ENCODE measurements at regions not wholly inside any gene's neighbourhood (a gene's known extent, or its start where the extent isn't known, plus 50 kb on each side); places are given as distances from the start of the nearest gene placed in this dataset.

DNA sequence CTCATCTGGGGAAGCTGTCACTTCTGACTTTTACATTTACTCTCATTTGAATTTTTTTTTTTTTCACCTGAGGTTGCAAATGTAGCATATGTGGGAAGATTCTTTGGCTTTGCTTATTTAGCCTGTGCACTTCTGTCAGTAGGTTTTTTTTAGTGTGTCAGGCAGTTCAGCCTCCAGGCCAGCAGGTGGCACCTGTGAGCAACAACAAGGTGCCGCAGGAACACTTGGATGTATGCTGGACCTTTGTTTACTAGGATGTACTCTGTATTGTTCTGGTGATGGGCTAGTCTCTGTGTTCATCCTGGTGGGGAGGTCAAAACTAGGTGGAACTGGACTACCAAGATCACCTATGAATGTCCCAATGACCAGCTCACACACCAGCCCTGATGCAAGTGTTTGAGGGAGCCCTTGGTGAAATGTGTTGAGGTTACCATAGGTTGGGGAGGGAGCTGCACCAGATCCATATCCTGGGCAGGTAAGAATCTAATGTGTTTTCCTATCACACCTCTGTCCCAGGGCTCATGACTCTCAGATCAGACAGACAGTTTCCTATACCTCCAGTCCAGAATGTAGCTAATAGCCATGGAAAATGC lies 618.2 kb downstream of the BRINP3 start:
- DNase-seq (ENCODE audit: low spot score) = peak; percentile 2

DNA sequence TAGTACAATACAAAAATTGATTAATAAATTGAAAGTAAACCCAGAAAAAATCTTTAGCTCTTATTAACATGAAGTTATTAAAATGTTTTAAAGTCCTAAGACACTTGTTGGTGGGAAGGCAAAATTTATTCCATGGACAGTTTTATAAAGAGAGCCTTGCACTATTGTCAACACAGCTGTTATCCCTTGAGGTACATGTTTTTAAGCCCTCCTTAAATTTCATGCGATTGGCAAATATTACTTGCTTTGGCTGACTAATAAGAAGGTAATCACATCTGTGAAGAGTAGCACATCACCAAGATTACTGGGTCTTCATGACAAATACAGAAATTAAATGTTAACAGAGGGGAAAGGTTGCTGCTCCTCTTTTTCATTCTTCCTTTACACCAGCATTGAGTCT lies 611.1 kb downstream of the BRINP3 start:
- DNase-seq (ENCODE audit: low spot score) = no peak

DNA sequence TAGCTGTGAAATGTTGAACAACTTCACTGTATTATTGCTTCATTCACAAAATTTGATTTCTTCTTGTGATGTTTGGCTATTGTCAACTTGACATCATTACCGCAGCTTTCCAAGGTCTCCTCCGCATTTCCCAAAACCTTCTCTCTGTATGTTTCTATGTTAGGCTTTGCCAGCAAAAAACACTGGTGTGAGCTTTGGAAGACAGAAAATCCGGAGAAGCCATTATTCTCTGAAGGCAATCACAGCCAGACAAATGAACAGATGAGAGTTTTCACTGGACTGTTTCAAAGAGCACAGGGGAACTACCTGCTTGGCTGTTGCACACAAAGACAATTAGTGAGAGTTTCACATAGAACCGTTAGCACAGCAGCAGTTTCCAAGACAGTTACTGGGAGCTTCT lies 609.6 kb downstream of the BRINP3 start:
- no peak for DNase-seq (ENCODE audit: low spot score)

DNA sequence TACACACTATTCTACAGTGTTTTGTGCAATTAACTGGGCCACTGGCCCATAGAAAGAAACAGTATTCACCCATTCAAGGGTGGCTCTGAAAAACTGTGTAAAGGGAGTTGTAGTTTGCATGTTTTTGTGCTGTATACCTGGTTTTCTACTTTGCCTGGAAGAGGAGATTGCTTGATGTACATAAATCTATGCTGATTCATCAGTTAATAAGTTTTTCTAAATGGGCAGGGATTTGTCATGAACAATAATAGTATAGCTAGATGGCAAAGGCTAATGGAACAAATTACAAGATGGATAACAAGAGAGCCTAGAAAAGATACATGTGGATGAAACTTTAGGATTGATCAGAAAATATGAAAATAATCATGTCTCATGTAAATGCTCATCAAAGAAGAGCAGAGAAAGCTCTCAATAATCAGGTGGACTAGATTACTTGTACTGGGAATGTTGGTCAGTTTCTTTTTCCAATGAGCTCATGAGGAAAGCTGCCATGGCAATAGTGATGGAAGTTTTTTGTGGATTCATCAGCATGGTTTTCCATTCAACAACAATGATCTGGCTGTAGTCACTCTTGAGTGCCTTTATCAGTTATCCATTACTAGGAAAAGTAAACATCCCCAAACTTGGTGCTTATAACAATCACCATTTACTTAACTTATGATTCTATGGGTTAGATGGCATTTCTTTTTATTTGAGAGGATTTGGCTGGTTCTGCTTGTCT lies 602.8 kb downstream of the BRINP3 start:
- no peak for DNase-seq (ENCODE audit: low spot score)

DNA sequence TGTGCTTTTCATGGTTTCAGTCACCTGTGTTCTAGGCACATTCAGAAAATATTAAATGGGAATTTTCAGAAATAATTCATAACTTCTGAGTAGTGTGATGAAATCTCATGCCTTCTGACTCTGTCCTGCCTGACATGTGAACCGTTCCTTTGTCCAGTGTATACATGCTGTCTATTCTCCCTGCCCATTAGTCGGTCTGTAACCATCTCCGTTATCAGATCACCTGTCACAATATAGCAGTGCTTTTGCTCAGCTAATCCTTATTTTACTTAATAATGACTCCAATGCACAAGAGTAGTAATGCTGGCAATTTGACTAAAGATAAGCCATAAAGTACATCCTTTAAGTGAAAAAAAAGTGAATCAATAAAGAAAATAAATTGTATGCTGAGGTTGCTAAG lies 597.5 kb downstream of the BRINP3 start:
- DNase-seq (ENCODE audit: low spot score) = no peak

DNA sequence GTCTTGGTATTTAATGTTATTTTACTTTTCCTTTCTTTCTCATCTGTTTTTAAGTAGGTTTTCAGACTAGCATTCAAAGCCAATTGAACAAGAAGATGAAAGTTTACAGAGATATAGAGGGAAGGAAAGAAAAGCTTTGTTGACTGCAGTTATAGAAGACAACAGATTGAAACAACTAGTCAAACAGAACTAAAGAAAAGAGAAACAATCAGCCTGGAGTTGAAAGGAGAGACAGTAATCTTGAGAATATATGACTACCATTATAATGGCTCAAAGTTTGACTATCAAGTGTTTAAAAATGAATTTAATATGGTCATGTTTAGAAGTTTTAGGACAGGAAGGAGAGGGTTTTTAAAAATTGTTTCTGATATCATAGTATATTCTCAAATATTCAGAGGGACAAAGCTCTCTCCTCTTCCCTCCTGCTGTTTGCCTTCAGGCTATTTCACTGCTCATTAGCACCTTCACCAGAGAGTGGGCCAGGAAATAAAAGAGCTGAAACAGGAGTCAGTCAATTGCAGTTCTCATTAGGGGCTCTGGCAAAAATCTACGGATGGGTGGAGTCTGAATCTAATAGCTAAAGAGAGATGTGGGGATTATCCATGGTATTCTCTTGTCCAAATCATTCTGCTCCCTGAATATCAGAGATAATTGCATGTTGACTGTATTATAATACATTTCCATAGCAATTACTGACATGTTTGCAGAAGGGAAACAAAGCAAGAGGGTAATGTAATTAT lies 577.8 kb downstream of the BRINP3 start:
- DNase-seq (ENCODE audit: low spot score) = no peak

DNA sequence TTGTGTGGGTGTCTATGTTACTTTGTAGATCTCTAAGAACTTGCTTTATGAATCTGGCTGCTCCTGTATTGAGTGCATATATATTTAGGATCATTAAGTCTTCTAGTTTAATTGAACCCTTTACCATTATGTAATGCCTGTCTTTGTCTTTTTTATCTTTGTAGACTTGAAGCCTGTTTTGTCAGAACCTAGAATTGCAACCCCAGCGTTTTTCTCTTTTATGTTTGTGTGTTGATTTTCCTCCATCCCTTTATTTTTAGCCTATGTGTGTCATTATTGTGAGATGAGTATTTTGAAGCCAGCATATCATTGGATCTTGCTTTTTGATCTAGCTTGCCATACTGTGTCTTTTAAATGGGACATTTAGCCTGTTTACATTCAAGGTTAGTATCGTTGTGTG lies 573.2 kb downstream of the BRINP3 start:
- DNase-seq (ENCODE audit: low spot score) = no peak

DNA sequence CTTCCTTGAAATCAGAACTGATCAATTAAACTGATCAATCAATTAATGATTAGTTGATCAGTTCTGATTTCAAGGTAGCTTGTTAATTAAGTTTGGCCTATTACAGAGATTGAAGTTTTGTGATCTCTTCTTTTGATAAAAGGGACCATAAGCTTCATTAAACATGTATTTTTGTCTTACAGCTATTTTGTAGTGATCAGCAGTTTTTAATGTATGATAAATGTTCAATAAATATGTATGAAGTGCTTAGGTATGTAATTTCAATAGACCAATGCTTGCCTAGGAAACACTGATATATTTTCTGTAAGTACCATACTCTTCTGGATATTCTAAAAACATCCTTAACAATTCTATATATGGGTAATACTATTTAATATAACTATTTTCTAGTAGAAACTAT lies 569.6 kb downstream of the BRINP3 start:
- no peak for DNase-seq (ENCODE audit: low spot score)

DNA sequence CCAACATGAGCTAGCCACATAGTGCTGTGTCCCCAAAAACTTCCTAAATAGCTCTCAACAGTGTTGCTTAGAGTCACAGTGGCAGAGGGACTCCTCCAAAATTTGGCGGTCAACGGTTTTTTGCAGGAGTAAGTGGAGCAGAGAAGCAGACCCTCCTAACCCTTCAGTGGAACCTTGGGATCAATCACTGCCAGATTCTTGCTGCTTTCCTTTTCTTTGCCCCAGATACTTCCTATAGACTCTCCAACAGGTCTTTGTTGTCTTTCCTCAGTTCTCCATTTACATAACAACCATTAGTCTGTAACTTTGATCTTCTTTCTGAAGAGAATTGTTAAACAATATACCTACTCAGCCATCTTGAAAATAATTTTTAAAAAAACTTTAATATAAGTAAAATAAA lies 556.1 kb downstream of the BRINP3 start:
- DNase-seq (ENCODE audit: low spot score) = no peak

DNA sequence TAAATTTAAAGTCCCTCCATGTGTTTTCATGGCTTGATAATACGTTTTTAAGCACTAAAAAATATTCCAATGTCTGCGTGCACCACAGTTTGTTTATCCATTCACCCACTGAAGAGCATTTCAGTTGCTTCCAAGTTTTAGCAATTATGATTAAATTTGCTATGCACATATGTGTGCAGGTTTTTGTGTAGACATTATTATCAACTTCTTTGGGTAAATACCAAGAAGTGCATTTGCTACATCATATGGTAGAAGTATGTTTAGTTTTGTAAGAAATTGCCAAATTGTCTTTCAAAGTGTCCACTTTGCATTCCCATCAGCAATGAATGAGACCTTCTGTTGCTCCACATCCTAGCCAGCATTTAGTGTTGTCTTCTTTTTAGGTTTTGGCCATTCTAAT lies 550.0 kb downstream of the BRINP3 start:
- DNase-seq (ENCODE audit: low spot score) = no peak

DNA sequence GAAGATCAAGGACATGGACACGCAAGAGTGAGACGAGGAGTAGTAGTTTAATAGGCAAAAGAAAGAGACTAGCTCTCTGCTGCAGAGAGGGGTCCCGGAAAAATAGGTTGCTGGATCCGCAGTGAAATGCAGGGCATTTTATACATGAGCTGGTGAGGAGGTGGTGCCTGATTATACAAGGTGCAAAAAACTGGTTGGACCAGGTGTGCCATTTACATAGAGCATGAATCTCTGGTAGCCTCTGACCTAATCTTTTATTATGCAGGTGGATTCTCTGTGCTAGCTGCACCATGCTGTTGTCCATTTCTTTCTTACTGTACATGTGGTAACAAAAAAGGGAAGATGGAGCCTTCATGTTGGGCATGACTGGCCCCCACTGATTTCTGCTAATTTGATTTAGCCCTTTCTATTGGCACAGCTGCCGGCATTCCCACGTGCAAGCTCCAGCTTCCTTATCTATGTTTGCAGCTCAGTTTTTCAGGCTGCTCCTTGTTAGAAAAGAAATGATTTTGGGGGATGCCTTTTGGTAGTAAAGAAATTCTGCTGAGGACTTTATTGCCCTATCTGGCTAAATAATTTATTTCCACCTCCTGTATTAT lies 548.1 kb downstream of the BRINP3 start:
- DNase-seq (ENCODE audit: low spot score) = no peak

DNA sequence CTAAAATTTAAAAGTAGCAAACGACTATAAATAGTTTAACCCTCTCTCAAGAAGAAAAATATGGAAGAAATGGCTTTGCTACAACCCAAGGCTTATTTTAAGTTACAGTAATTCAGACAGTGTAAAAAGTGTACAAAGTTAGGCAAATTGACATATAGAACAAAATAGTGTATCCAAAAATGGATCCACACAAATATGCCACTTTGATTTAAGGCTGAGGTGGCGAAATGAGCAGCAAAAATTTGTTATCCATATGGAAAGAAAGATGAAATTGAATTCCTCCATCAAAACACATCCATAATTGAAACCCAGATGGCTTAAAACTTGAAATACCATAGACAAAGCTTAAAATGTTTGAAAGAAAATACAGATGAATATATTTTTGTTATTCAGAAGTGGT lies 540.8 kb downstream of the BRINP3 start:
- DNase-seq (ENCODE audit: low spot score) = no peak

DNA sequence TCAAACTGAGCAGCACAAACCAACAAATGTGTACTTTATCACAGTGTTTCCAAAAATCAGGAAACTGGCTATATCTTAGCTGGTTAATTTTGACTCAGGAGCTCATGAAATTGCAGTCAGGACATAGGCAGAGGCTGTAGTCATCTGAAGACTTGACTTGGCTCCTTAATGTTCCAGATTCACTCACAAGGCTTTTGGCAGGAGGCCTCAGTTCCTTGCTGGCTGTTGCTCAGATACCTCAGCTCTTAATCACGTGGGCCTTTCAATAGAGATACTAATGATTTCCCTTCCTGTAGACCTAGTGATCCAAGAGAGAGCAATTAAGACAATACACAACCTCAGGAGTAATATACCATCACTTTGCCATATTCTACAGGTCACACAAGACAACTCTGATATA lies 537.7 kb downstream of the BRINP3 start:
- DNase-seq (ENCODE audit: low spot score) = no peak

DNA sequence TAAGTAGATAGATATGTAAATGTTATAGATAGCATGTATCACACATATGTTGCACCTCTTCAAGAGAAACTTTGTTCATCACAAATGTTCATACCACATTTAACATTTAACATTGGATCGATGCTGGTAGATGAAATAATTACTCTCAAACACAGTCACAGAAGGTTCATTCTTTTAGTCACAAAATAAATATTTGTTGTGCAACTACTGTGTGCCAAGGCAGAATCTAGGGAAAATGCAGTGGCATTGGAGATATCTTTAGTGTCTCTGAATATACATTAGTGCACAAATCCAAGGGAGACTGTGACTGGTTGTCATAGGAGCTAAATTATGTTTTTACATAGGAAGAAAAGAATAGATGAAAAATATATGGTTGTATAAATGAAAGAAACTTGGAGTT lies 535.7 kb downstream of the BRINP3 start:
- no peak for DNase-seq (ENCODE audit: low spot score)

DNA sequence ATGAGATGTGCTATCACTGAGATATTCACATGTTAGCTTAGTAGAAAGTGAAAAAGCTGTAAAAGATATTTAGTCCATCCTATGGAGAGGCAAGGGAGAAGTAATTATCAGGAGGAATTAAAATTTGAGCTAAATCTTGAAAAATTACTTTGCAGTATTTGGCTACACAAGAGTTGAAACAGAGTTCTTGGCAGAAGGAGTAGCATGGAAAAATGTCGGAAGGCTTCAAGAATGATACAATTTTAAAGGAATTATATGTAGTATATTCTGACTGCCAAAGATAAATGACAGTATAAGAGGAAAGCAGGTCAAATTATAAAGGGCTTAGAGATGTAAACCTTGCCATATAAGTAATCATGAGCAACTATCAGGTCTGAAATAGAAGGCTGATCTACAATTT lies 518.9 kb downstream of the BRINP3 start:
- DNase-seq (ENCODE audit: low spot score) = no peak

DNA sequence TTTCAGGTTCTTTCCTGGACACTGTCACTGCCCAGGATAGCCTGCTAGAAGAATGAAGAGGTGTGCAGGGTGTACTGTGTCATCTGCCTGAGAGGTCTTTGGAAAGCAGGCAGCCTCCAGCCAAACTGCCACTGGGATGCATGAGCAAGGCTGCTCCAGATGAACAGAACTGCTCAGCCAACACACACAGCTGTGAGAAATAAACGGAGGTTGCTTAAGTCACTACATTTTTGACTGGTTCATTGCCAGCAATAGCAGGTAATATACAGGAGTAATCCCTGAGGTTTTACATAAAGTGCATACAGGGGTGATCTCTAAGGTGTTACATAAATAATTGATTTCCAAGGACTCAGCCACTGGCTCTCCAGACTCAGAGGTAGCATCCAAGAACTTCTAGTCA lies 516.9 kb downstream of the BRINP3 start:
- DNase-seq (ENCODE audit: low spot score) = no peak

DNA sequence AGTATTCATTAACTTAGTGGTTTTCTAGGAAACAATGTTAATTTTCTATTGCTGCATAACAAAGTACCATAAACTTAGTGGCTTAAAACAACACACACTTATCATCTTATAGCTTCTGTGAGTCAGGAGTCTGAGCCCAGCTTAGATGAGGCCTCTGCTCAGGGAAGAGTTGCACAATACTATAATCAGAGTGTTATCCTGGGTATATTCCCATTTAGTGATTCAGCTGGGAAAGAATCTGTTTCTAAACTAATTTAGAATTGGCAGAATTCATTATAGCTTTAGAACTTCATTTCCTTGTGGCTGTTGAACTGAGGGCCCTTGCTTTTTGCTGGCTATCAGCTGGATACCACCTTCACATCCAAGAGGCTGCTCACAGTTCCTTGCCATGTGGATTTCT lies 515.5 kb downstream of the BRINP3 start:
- no peak for DNase-seq (ENCODE audit: low spot score)

DNA sequence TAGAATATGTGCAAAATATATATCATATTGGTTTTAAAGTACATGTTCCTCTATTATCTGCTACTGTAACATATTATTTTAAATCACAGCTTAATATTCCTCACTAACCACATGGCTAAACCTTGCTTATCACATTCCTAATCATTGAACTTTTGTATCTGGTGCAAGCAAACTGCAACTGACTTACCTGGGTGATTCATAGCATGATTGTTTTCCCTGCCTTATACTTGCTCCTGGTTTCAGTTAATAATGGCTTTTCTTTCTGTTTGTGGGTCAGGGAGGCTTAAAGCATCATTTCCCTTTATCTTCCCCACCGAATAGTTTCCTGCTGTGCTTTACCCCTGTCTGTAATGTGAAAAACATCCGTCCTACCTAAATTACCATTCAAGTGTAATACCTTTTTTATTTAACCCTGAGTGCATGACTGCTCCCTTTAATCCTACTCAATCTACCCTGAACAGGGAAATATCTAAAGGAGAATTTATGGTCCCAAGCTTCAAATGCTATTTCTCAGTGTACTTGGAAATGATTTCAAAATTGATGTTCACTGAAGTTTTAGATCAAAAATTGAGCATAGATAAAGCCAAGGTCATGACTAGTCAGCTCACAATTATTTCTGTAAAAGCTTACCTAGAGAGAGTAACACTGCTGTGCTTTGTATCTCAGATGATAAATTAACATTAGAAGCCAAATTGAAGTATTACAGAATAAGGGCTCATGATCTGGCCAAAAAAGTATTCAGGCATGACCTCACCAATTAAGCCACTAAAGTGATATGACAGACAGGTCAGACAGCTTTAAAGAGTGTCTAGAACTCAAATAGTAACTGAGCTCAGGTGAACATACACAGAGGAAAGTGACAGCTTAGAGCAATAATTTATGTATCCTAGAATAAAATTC lies 507.1 kb downstream of the BRINP3 start:
- DNase-seq (ENCODE audit: low spot score) = no peak

DNA sequence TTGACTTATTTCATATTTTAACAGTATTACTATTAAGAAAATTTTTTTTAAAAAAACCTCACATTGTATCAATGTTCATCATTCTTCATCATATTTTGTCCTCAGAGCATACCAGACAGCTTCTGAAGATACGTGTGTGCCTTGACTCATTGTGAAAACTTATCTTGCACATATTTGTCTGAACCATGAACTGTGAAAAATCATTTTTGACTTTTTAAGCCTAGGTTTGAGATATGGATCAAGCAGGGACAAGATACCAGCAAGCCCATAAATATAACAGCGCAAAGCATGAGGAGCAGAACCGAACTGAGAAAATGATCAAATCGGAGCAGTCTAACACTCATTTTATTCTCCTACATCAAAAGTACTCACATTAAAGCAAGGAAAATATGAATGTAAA lies 506.0 kb downstream of the BRINP3 start:
- no peak for DNase-seq (ENCODE audit: low spot score)

DNA sequence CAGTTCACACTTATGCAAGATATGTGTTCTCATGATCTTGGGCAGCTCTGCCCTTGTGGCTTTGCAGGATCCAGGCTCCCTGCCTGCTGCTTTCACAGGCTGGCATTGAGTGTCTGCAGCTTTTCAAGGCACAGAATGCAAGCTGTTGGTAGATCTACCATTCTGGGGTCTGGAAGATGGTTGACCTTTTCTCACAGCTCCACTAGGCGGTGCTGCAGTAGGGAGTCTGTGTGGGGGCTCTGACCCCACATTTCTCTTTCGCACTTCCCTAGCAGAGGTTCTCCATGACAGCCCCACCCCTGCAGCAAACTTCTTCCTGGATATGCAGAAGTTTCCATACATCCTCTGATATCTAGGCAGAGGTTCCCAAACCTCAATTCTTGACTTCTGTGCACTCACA lies 500.5 kb downstream of the BRINP3 start:
- DNase-seq (ENCODE audit: low spot score) = no peak

DNA sequence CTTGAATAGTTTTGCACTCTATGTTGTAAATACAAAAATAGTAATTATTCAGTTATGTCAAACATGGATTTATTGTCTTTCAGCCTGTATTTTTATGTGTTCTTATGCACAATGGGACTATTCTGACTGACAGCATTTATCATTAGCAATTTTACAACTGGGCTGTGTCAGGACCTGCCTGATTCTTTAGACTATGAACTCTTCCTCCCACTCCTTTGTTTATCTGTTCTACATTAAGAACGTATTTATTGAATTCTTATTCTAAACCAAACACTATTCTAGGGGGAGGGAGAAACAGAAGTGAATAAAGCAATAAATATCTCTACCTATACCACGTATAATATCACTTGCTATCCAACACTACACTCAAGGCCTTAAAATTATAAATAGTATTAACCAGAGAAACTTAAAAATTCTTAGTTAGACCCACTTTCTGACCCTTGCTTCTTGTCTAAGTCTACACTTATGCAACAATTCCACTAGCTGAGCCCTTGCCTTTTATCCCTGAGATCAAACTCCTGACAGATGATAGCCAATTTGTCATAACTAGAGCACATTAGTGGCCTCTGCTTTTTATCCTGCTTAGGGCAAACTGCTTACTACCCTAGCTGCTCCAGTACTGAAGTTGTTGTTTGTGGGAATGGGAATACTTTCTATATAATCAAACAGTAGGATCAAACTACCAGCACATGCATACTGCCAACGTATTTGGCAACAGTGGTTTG lies 494.3 kb downstream of the BRINP3 start:
- no peak for DNase-seq (ENCODE audit: low spot score)

Measured in AG20443 (cell line).